VCaP (cell line): ENCODE measurements at regions not wholly inside any gene's neighbourhood (a gene's known extent, or its start where the extent isn't known, plus 50 kb on each side); places are given as distances from the start of the nearest gene placed in this dataset.

Experiments used
- H3K27ac ChIP-seq: fragments of 450-650 bp; 2 replicates; pipeline ENCODE4 v1.5.1; 2017
- CTCF ChIP-seq: fragments of 450-650 bp; conservative IDR thresholded peaks from 2 replicates; pipeline ENCODE4 v1.5.1; 2017; ENCODE audit warnings: mild to moderate bottlenecking, moderate library complexity

- no peak for TF ChIP-seq CTCF
Observed at GRCh38 chr4:112808001-112808400, 171.1 kb downstream of the LARP7 start.

DNA sequence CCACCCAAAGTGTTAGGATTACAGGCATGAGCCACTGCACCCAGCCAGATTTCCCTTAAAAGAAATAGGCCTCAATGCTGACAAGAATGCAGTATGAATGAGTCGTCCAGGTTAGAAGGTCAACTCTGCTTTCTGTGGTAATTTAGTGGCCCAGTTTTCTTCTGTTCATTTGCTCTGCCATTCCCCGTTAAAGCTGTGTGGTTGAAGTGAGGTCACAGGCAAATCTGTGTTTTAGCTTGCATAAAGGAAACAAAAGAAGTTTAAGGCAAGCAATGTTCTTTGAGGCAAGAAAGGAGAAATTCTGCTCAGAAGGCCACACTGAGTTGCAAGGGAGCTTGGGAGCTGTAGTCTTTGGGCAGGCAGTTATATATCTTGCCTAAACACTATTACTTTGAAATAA, 176.8 kb downstream of the LARP7 start:
- TF ChIP-seq CTCF, result no peak
- H3K27ac ChIP-seq, result no peak overlapping the region

More at GRCh38 chr4:112808001-112808400, 171.1 kb downstream of the LARP7 start:
- H3K27ac ChIP-seq, result no peak overlapping the region

DNA sequence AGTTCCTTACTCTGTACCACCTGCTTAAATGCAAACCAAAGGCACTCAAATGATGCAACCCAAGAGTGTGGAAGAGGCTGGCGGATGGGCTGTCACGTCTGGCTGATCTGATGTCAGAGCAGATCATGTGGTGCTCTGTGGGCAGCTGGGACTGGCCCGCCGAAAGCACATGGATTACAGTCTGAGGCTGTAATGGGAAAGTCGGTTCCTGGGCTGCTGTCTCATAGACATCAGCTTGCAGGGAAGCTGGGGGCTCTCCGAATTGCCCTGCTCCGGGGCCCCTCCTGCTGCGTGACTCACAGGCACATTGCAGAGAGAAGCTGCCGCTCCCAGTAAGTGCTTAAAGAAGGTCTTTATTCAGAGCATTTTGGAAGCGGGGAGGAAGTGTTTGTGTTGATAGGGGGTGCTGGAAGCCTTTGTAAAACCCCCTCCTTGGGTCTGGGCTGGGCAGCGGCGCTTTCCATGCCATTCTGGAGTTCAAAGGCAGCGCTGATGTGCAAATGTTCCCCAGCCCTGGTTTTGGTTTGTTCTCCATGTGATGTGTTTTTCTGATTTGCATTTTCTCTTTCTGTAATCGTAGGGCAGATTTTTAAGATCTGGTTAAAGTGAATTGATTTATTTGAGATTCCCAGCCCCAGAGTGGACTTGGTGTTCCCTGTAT, 181.1 kb downstream of the LARP7 start:
- H3K27ac ChIP-seq, result peak overlapping the region; percentile 73
- TF ChIP-seq CTCF, result no peak

DNA sequence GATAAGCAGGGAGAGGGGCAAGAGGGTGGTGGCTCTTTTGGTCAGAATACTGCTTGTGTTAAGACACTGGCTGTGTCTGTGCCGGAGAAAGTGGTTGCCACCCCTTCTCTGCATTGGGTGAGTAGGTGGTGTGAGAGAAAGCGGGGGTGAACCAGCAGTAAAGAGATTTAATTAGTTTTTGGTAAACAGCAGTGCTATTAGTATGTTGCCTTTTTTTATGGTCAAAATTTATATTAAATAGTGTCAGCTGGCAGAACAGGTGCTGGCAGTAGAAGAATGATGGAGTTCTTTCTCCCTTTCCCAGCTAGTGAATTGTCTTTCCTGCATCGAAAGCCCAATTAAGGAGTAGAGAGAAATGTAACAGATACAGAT, 181.6 kb downstream of the LARP7 start:
- no peak for TF ChIP-seq CTCF
- peak overlapping the region; percentile 73 for H3K27ac ChIP-seq

GRCh38 chr4:112819729-112820128, 182.8 kb downstream of the LARP7 start:
- no peak for TF ChIP-seq CTCF
- no peak overlapping the region for H3K27ac ChIP-seq

- no peak for TF ChIP-seq CTCF
- no peak overlapping the region for H3K27ac ChIP-seq
Observed at GRCh38 chr4:112823156-112823555, 186.2 kb downstream of the LARP7 start.

DNA sequence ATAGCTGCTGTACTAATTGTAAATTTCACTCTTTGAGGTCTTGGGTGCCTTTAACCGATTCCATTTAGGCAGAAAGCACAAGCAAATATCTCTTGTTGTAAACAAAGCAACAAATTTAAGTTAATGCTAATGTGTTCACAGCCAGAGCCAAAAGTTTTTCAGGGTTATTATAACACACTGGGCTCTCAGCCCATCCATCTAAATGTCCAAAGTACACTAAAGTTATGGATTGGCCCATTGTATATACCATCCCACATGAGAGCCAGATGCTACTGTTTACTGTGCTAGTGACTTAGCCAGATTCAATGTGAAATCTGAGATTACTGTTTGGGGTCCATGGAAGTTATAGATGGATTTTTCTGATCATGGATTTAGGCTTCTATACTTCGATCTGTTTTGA, 186.7 kb downstream of the LARP7 start:
- no peak for TF ChIP-seq CTCF
- H3K27ac ChIP-seq, result no peak overlapping the region
